MM.1S (cell line): ENCODE measurements at regions not wholly inside any gene's neighbourhood (a gene's known extent, or its start where the extent isn't known, plus 50 kb on each side); places are given as distances from the start of the nearest gene placed in this dataset.

Experiments used
- EZH2 ChIP-seq: fragments of 300-600 bp; sonication (generic); optimal IDR thresholded peaks from 2 replicates; pipeline ENCODE3; 2017; ENCODE audit warnings: low read depth, mild to moderate bottlenecking, antibody characterized with exemption, low read length, mixed read lengths
- EZH2phosphoT487 ChIP-seq: fragments of 300-600 bp; sonication (generic); IDR thresholded peaks from 2 replicates; pipeline ENCODE4 v1.6.1; 2018; ENCODE audit warnings: antibody characterized with exemption, low read length
- TF ChIP-seq, protein P1 (sequence below): fragments of 300-600 bp; sonication (generic); IDR thresholded peaks from 2 replicates; pipeline ENCODE4 v1.5.1; 2016; ENCODE audit warnings: antibody characterized with exemption, low read length, mixed read lengths

DNA sequence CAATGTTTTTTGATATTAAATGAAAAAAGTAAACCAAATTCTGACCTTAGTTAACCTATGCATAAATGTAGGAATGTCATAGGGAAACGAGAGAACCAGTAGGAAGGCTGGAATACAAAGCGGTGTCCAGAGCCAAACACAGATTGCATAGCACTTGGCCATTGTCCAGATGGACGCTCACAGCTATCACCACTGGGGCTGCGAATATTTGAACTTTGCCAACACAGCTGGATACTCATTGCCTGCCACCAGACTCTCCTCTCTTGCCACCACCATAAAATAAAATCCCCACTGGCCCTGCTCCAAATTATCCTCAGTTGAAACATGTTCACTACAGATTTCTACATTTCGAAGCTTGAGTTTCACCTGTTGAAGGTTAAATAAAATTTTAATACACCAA is 159.3 kb upstream of the GULP1 start:
- TF ChIP-seq, protein P1, sequence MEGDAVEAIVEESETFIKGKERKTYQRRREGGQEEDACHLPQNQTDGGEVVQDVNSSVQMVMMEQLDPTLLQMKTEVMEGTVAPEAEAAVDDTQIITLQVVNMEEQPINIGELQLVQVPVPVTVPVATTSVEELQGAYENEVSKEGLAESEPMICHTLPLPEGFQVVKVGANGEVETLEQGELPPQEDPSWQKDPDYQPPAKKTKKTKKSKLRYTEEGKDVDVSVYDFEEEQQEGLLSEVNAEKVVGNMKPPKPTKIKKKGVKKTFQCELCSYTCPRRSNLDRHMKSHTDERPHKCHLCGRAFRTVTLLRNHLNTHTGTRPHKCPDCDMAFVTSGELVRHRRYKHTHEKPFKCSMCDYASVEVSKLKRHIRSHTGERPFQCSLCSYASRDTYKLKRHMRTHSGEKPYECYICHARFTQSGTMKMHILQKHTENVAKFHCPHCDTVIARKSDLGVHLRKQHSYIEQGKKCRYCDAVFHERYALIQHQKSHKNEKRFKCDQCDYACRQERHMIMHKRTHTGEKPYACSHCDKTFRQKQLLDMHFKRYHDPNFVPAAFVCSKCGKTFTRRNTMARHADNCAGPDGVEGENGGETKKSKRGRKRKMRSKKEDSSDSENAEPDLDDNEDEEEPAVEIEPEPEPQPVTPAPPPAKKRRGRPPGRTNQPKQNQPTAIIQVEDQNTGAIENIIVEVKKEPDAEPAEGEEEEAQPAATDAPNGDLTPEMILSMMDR = no peak
- TF ChIP-seq EZH2 = no peak
- TF ChIP-seq EZH2phosphoT487 = no peak
